ENCODE measurements at regions not wholly inside any gene's neighbourhood (a gene's known extent, or its start where the extent isn't known, plus 50 kb on each side); places are given as distances from the start of the nearest gene placed in this dataset.
"Not testable (repeated sequence)": the region's sequence is repeated elsewhere in the genome, so short reads cannot be mapped to it uniquely, and the experiment has no call there.

DNA sequence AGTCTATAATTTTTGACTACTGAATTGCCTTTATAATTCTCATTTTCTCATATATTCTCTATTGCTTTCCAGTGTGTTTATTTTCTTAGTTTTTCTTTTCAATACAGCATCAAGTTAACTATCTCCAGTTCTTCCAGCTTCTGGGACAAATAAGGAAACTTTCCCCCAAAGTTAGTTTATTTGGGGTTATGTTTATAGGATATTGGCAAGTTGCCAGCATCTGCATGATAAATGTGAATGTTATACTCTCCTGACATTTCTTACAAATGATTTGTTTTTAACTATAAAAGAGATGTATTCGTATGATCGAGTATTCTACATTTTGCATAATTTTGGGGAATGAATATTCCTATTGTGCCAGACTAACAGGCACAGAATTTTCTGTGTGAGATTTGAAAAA, 140.6 kb upstream of the KCNJ3 start:
- Mint-ChIP-seq H3K9me3 (peaks cover 7% of the 10 kb centered on the region), H3K4me3 (no peak overlapping the region), H3K4me1 (no peaks in the 10 kb centered on the region), H3K36me3 (no peaks in the 10 kb centered on the region), H3K27me3 (ENCODE audit: low read depth) (no peaks in the 10 kb centered on the region), H3K27ac (no peak overlapping the region)
- TF ChIP-seq, protein P1, sequence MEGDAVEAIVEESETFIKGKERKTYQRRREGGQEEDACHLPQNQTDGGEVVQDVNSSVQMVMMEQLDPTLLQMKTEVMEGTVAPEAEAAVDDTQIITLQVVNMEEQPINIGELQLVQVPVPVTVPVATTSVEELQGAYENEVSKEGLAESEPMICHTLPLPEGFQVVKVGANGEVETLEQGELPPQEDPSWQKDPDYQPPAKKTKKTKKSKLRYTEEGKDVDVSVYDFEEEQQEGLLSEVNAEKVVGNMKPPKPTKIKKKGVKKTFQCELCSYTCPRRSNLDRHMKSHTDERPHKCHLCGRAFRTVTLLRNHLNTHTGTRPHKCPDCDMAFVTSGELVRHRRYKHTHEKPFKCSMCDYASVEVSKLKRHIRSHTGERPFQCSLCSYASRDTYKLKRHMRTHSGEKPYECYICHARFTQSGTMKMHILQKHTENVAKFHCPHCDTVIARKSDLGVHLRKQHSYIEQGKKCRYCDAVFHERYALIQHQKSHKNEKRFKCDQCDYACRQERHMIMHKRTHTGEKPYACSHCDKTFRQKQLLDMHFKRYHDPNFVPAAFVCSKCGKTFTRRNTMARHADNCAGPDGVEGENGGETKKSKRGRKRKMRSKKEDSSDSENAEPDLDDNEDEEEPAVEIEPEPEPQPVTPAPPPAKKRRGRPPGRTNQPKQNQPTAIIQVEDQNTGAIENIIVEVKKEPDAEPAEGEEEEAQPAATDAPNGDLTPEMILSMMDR (IDR thresholded peaks at IDR 0.05; ENCODE audit: unreplicated experiment), result no peak
- DNase-seq (ENCODE audit: low spot score in 2 of 2, unreplicated experiment in 2 of 2), result no peak

DNA sequence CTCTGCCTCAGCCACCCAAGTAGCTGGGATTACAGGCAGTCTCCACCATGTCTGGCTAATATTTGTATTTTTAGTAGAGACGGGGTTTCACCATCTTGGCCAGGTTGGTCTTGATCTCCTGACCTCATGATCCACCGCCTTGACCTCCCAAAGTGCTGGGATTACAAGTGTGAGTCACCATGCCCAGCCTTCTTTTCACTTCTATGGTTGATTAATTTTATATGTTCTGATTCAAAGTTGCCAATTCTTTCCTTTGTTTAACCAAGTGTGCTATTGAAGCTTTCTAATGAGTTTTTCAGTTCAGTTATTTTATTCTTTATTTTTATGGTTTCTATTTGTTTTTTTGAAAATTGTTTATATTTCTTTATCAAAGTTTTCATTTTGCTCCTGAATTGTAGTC, 133.1 kb upstream of the KCNJ3 start:
- no peak overlapping the region for H3K27ac Mint-ChIP-seq
- no peaks in the 10 kb centered on the region for H3K36me3 Mint-ChIP-seq
- DNase-seq (ENCODE audit: low spot score in 2 of 2, unreplicated experiment in 2 of 2), result no peak
- H3K4me1 Mint-ChIP-seq, result no peaks in the 10 kb centered on the region
- H3K27me3 Mint-ChIP-seq (ENCODE audit: low read depth), result no peaks in the 10 kb centered on the region
- no peak overlapping the region for H3K4me3 Mint-ChIP-seq
- TF ChIP-seq, protein P1 (IDR thresholded peaks at IDR 0.05; ENCODE audit: unreplicated experiment), result no peak
- peaks cover 30% of the 10 kb centered on the region for H3K9me3 Mint-ChIP-seq

DNA sequence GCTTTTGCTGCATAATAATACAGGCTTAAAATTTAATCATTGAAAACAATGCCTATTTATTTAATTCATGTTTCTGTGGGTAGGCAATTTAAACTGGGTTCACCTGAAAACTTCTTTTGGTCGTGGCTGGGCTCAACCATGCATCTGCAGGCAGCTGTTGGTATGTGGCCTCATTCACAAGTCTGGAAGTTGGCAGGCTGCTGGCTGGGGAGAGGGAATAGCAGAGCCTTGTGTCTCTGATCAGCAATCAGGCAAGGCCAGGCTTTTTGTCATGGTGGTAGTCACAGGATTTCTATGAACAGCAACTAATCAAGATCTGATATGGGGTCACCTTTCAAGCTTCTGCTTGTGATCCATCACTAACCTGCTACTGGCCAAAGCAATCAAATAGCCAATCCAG, 130.1 kb upstream of the KCNJ3 start:
- DNase-seq (ENCODE audit: low spot score in 2 of 2, unreplicated experiment in 2 of 2), result no peak
- Mint-ChIP-seq H3K27me3 (ENCODE audit: low read depth) (no peaks in the 10 kb centered on the region), H3K4me1 (no peaks in the 10 kb centered on the region), H3K27ac (no peak overlapping the region), H3K4me3 (no peak overlapping the region), H3K36me3 (no peaks in the 10 kb centered on the region), H3K9me3 (peaks cover 23% of the 10 kb centered on the region)
- TF ChIP-seq, protein P1 (IDR thresholded peaks at IDR 0.05; ENCODE audit: unreplicated experiment), result no peak

DNA sequence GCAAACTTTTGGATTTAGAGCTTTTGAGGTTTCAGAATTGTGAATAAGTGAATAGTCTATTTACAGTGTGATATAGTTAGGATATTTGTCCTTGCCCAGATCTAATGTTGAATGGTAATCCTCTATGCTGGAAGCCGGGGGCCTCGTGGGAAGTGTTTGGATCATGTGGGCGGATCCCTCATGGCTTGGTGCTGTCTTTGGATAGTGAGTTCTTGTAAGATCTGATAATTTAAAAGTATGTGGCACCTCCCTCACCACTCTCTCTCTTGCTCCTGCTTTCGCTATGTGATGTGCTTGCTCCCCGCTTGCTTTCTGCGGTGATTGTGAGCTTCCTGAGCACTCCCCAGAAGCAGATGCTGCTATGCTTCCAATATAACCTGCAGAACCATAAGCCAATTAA, 128.0 kb upstream of the KCNJ3 start:
- H3K9me3 Mint-ChIP-seq, result peaks cover 18% of the 10 kb centered on the region
- H3K4me1 Mint-ChIP-seq, result no peaks in the 10 kb centered on the region
- TF ChIP-seq, protein P1 (IDR thresholded peaks at IDR 0.05; ENCODE audit: unreplicated experiment), result no peak
- H3K27ac Mint-ChIP-seq, result no peak overlapping the region
- no peak overlapping the region for H3K4me3 Mint-ChIP-seq
- no peaks in the 10 kb centered on the region for H3K27me3 Mint-ChIP-seq (ENCODE audit: low read depth)
- DNase-seq (ENCODE audit: low spot score in 2 of 2, unreplicated experiment in 2 of 2), result no peak
- no peaks in the 10 kb centered on the region for H3K36me3 Mint-ChIP-seq

DNA sequence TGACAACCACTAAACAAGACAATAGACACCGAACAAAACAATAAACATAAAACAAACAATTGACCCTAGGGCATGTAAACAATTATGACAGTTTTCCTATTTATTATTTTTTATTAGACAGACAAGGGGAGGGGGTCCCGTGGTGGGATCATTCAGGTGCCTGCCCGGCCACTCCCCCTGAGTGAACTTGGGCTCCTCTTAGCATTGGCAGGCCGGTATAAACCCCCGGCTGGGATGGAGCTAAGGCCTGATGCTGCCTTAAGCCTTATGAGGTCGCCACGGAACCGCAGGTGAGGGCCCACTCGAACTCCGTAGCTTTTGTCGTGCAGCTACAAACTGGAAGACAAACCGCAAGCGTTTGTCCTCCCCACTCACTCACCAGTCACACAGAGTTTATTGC, 121.8 kb upstream of the KCNJ3 start:
- not testable (repeated sequence) for H3K27me3 Mint-ChIP-seq (ENCODE audit: low read depth); H3K27ac Mint-ChIP-seq; H3K9me3 Mint-ChIP-seq; H3K36me3 Mint-ChIP-seq; H3K4me3 Mint-ChIP-seq; DNase-seq (ENCODE audit: low spot score in 2 of 2, unreplicated experiment in 2 of 2); H3K4me1 Mint-ChIP-seq

DNA sequence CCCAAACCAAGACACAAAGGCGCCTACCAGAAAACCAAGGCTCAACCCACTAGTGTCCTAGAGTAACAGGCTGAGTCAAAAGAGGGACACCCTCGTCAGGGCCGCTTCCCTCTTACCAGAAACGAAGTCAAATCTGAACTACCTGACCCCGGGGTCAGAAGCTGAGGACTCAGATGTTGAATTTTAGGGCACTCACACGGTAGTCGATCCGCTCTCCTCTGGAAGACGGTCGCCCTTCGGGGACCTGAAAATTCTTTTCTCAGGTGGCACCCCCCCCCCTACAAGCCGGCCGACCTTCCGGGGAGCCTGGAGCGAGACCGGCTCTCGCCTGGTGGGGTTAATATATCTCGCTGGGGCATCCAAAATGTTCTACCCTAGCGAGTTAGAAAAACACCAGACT, 121.1 kb upstream of the KCNJ3 start:
- TF ChIP-seq, protein P1 (IDR thresholded peaks at IDR 0.05; ENCODE audit: unreplicated experiment), result no peak
- Mint-ChIP-seq H3K4me3 (no peak overlapping the region), H3K27ac (no peak overlapping the region), H3K4me1 (no peaks in the 10 kb centered on the region), H3K9me3 (no peaks in the 10 kb centered on the region), H3K36me3 (no peaks in the 10 kb centered on the region), H3K27me3 (ENCODE audit: low read depth) (no peaks in the 10 kb centered on the region)
- no peak for DNase-seq (ENCODE audit: low spot score in 2 of 2, unreplicated experiment in 2 of 2)
